ENCODE measurements at regions not wholly inside any gene's neighbourhood (a gene's known extent, or its start where the extent isn't known, plus 50 kb on each side); places are given as distances from the start of the nearest gene placed in this dataset.

GRCh38 chr14:98867146-98867545, 404.9 kb downstream of the BCL11B start:
- H3K4me3 ChIP-seq (ENCODE audit: low read depth, low read length), result no peak overlapping the region
- no peaks in the 10 kb centered on the region for H3K27me3 ChIP-seq (ENCODE audit: control insufficient read depth, insufficient read depth, low read length)
- no peaks in the 10 kb centered on the region for H3K9me3 ChIP-seq (ENCODE audit: control insufficient read depth, low read length)
- H3K79me2 ChIP-seq, result no peaks in the 10 kb centered on the region
- no peak overlapping the region for H3K9ac ChIP-seq
- no peak overlapping the region for H3K4me2 ChIP-seq (ENCODE audit: low read length)
- H2AFZ ChIP-seq, result no peak overlapping the region
- H3K27ac ChIP-seq, result no peak overlapping the region
- H3K4me1 ChIP-seq, result no peaks in the 10 kb centered on the region
- TF ChIP-seq CTCF (IDR thresholded peaks at IDR 0.05), result no peak
- no peaks in the 10 kb centered on the region for H3K36me3 ChIP-seq (ENCODE audit: control insufficient read depth, insufficient read depth, low read length)

DNA sequence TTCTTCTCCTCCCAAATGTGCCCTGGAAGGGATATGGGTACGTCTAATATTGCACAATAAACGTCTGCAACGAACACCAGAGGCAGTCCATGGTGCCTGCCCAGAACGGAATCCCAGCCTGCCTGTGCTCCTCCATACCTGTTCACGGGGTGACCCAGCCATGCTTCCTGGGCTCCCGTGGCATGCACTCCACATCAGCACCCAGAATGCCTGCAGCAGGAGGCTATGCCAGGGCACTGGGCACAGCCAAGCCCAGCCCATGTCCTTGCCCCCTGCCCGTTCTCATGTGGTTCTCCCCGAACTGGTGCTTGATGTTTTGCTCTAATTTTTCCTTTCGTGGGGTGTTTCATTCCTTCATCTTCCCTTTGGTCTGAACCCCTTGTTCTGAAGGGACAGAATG, 404.3 kb downstream of the BCL11B start:
- H3K27ac ChIP-seq, result no peak overlapping the region
- no peak overlapping the region for H3K4me2 ChIP-seq (ENCODE audit: low read length)
- no peak overlapping the region for H3K4me3 ChIP-seq (ENCODE audit: low read depth, low read length)
- H3K9ac ChIP-seq, result no peak overlapping the region
- H3K36me3 ChIP-seq (ENCODE audit: control insufficient read depth, insufficient read depth, low read length), result no peaks in the 10 kb centered on the region
- TF ChIP-seq CTCF (IDR thresholded peaks at IDR 0.05), result no peak
- H3K4me1 ChIP-seq, result no peaks in the 10 kb centered on the region
- H2AFZ ChIP-seq, result no peak overlapping the region
- H3K27me3 ChIP-seq (ENCODE audit: control insufficient read depth, insufficient read depth, low read length), result no peaks in the 10 kb centered on the region
- H3K9me3 ChIP-seq (ENCODE audit: control insufficient read depth, low read length), result no peaks in the 10 kb centered on the region
- H3K79me2 ChIP-seq, result no peaks in the 10 kb centered on the region

DNA sequence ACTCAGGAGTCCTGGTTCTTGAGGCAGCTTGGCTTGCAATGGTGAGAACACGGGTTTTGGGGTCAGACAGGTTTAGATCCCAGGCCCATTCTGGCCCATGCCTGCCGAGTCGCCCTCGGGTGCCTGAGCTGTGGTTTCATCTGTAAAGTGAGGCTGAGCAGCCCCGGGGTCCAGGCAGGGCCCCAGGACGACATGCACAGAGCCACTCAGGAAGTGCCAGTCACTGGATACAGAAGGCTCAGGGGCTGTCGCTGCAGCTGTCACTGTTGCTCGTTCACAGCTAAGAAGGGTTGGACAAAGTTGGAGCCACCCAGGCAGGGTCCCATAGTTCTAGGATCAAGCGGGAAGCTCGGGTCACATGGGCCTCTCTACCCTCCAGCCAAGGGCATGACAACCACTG, 403.1 kb downstream of the BCL11B start:
- TF ChIP-seq CTCF (IDR thresholded peaks at IDR 0.05), result no peak
- H3K27ac ChIP-seq, result no peak overlapping the region
- no peak overlapping the region for H3K4me3 ChIP-seq (ENCODE audit: low read depth, low read length)

GRCh38 chr14:98871796-98872195, 400.2 kb downstream of the BCL11B start:
- Histone ChIP-seq H3K27ac (no peak overlapping the region), H3K4me3 (ENCODE audit: low read depth, low read length) (no peak overlapping the region), H3K9me3 (ENCODE audit: control insufficient read depth, low read length) (no peaks in the 10 kb centered on the region), H3K4me1 (no peaks in the 10 kb centered on the region), H3K36me3 (ENCODE audit: control insufficient read depth, insufficient read depth, low read length) (no peaks in the 10 kb centered on the region), H3K4me2 (ENCODE audit: low read length) (no peak overlapping the region), H3K27me3 (ENCODE audit: control insufficient read depth, insufficient read depth, low read length) (no peaks in the 10 kb centered on the region), H3K9ac (no peak overlapping the region), H2AFZ (no peak overlapping the region), H3K79me2 (no peaks in the 10 kb centered on the region)
- TF ChIP-seq CTCF (IDR thresholded peaks at IDR 0.05), result no peak

More for the DNA sequence above, 403.1 kb downstream of the BCL11B start:
- H3K27me3 ChIP-seq (ENCODE audit: control insufficient read depth, insufficient read depth, low read length), result no peaks in the 10 kb centered on the region
- no peaks in the 10 kb centered on the region for H3K4me1 ChIP-seq
- no peak overlapping the region for H2AFZ ChIP-seq
- no peaks in the 10 kb centered on the region for H3K36me3 ChIP-seq (ENCODE audit: control insufficient read depth, insufficient read depth, low read length)
- no peak overlapping the region for H3K9ac ChIP-seq
- no peak overlapping the region for H3K4me2 ChIP-seq (ENCODE audit: low read length)
- H3K9me3 ChIP-seq (ENCODE audit: control insufficient read depth, low read length), result no peaks in the 10 kb centered on the region
- no peaks in the 10 kb centered on the region for H3K79me2 ChIP-seq

GRCh38 chr14:98877065-98877464, 394.9 kb downstream of the BCL11B start:
- no peak for TF ChIP-seq CTCF (IDR thresholded peaks at IDR 0.05)
- no peak overlapping the region for H3K4me3 ChIP-seq (ENCODE audit: low read depth, low read length)
- no peaks in the 10 kb centered on the region for H3K36me3 ChIP-seq (ENCODE audit: control insufficient read depth, insufficient read depth, low read length)
- H3K79me2 ChIP-seq, result no peaks in the 10 kb centered on the region
- no peaks in the 10 kb centered on the region for H3K27me3 ChIP-seq (ENCODE audit: control insufficient read depth, insufficient read depth, low read length)
- H3K9ac ChIP-seq, result no peak overlapping the region
- no peaks in the 10 kb centered on the region for H3K4me1 ChIP-seq
- no peak overlapping the region for H3K4me2 ChIP-seq (ENCODE audit: low read length)
- no peaks in the 10 kb centered on the region for H3K9me3 ChIP-seq (ENCODE audit: control insufficient read depth, low read length)
- no peak overlapping the region for H2AFZ ChIP-seq
- no peak overlapping the region for H3K27ac ChIP-seq
